PC-3 (cell line): ENCODE measurements at regions not wholly inside any gene's neighbourhood (a gene's known extent, or its start where the extent isn't known, plus 50 kb on each side); places are given as distances from the start of the nearest gene placed in this dataset.

Experiments used
- ATAC-seq: fragments of 200-7000 bp; cut with Tn5 transposase; 2 replicates; pipeline ENCODE4 v1.9.1; 2020; ENCODE audit warnings: mild to moderate bottlenecking, moderate library complexity
- BruUV-seq: library from RNA; stranded (reverse); fragments of 400-500 nt; replicated peaks from 2 replicates; lab custom pipeline; 2021; lab: Mats Ljungman, UMichigan
- CTCF ChIA-PET: fragments of 300-600 bp; sonication (Branson Sonifier 250); formaldehyde crosslinking; loops from one replicate; lab custom pipeline; 2022; ENCODE audit warnings: antibody characterized with exemption; lab: Charles Lee
- POLR2A ChIA-PET: fragments of 300-600 bp; sonication (Branson Sonifier 250); formaldehyde crosslinking; loops from one replicate; lab custom pipeline; 2022; ENCODE audit warnings: antibody characterized with exemption; ENCODE audit not compliant: unreplicated experiment; lab: Charles Lee
- DNase-seq: peaks from one replicate; pipeline ENCODE4 v3.0.0-alpha.2; 2015
- H2AFZ ChIP-seq: fragments of 300-600 bp; sonication (generic); 2 replicates; pipeline ENCODE4 v1.6.0; 2016; ENCODE audit warnings: antibody characterized with exemption, low read length
- H3F3A ChIP-seq: fragments of 300-600 bp; sonication (generic); one replicate; pipeline ENCODE4 v1.6.0; 2017; ENCODE audit warnings: antibody characterized with exemption, low read length, control low read depth, mild to moderate bottlenecking; ENCODE audit not compliant: unreplicated experiment
- H3K27ac ChIP-seq: fragments of 300-600 bp; sonication (generic); 2 replicates; pipeline ENCODE4 v1.5.1; 2016; ENCODE audit warnings: mild to moderate bottlenecking, low read length
- H3K27me3 ChIP-seq: fragments of 300-600 bp; sonication (generic); 2 replicates; pipeline ENCODE4 v1.6.1; 2016; ENCODE audit warnings: low read length, mixed read lengths
- H3K36me3 ChIP-seq: fragments of 300-600 bp; sonication (generic); 2 replicates; pipeline ENCODE4 v1.6.1; 2016; ENCODE audit warnings: low read depth, mixed run types, low read length, mixed read lengths
- H3K4me1 ChIP-seq: fragments of 300-600 bp; sonication (generic); 2 replicates; pipeline ENCODE4 v1.5.1; 2016; ENCODE audit warnings: low read length; ENCODE audit not compliant: insufficient read depth
- H3K4me2 ChIP-seq: fragments of 300-600 bp; sonication (generic); 2 replicates; pipeline ENCODE4 v1.6.0; 2016; ENCODE audit warnings: low read length
- H3K4me3 ChIP-seq: fragments of 300-600 bp; sonication (generic); 2 replicates; pipeline ENCODE4 v1.5.1; 2016; ENCODE audit warnings: mild to moderate bottlenecking, low read length, mixed read lengths
- H3K79me2 ChIP-seq: fragments of 300-600 bp; sonication (generic); 2 replicates; pipeline ENCODE4 v1.6.1; 2017; ENCODE audit warnings: low read length, mixed read lengths
- H3K9ac ChIP-seq: fragments of 300-600 bp; sonication (generic); 2 replicates; pipeline ENCODE4 v1.6.0; 2016; ENCODE audit warnings: mild to moderate bottlenecking, low read length
- H3K9me2 ChIP-seq: fragments of 300-600 bp; sonication (generic); replicated peaks from 2 replicates; pipeline ENCODE4 v1.6.1; 2016; ENCODE audit warnings: mixed run types, low read length, mixed read lengths
- H3K9me3 ChIP-seq: fragments of 300-600 bp; sonication (generic); 2 replicates; pipeline ENCODE4 v1.6.1; 2016; ENCODE audit warnings: low read length, mixed read lengths
- H4K20me1 ChIP-seq: fragments of 300-600 bp; sonication (generic); 2 replicates; pipeline ENCODE4 v1.6.1; 2016; ENCODE audit warnings: low read length, mixed read lengths
- CTCF ChIP-seq: fragments of 300-600 bp; sonication (generic); conservative IDR thresholded peaks from 2 replicates; pipeline ENCODE4 v1.5.1; 2017; ENCODE audit warnings: antibody characterized with exemption, low read depth, mild to moderate bottlenecking, low read length
- EZH2 ChIP-seq: fragments of 300-600 bp; sonication (generic); IDR thresholded peaks from one replicate; pipeline ENCODE4 v1.6.1; 2017; ENCODE audit warnings: antibody characterized with exemption, mild to moderate bottlenecking, low read length; ENCODE audit not compliant: unreplicated experiment
- EZH2phosphoT487 ChIP-seq: fragments of 300-600 bp; sonication (generic); IDR thresholded peaks from 2 replicates; pipeline ENCODE4 v1.6.1; 2018; ENCODE audit warnings: mild to moderate bottlenecking, antibody characterized with exemption, low read length, borderline replicate concordance
- intact Hi-C: fragments of 100-400 bp; cut with micrococcal nuclease; formaldehyde crosslinking; loops from 2 replicates; pipeline ENCODE4 v1.9.0; 2023

GRCh38 chr3:193914602-193915001 lies 221.3 kb upstream of the HES1 start:
- ChIA-PET CTCF (no interaction called here), POLR2A (no interaction called here)
- Histone ChIP-seq H3K36me3 (no peaks in the 10 kb centered on the region), H3K4me3 (no peak overlapping the region), H3K27ac (no peak overlapping the region), H3K79me2 (no peaks in the 10 kb centered on the region), H3K9me2 (no peaks in the 10 kb centered on the region), H3K9me3 (no peaks in the 10 kb centered on the region), H2AFZ (no peak overlapping the region), H4K20me1 (no peaks in the 10 kb centered on the region), H3K27me3 (no peaks in the 10 kb centered on the region), H3K4me2 (no peak overlapping the region), H3F3A (no peaks in the 10 kb centered on the region), H3K4me1 (no peaks in the 10 kb centered on the region), H3K9ac (no peak overlapping the region)
- DNase-seq = no peak
- intact Hi-C loops = no loop called here
- TF ChIP-seq EZH2 = no peak
- no peak for TF ChIP-seq EZH2phosphoT487
- TF ChIP-seq CTCF = no peak
- no peak for ATAC-seq
- no TSS peak for BruUV-seq

GRCh38 chr3:193915099-193915498 lies 220.8 kb upstream of the HES1 start:
- Histone ChIP-seq H2AFZ (no peak overlapping the region), H3K36me3 (no peaks in the 10 kb centered on the region), H3K4me1 (no peaks in the 10 kb centered on the region), H3K27ac (no peak overlapping the region), H3K4me3 (no peak overlapping the region), H3F3A (no peaks in the 10 kb centered on the region), H3K79me2 (no peaks in the 10 kb centered on the region), H3K4me2 (no peak overlapping the region), H3K9me2 (no peaks in the 10 kb centered on the region), H4K20me1 (no peaks in the 10 kb centered on the region), H3K27me3 (no peaks in the 10 kb centered on the region), H3K9me3 (no peaks in the 10 kb centered on the region), H3K9ac (no peak overlapping the region)
- ATAC-seq (no peak), DNase-seq (no peak)
- intact Hi-C loops = no loop called here
- ChIA-PET POLR2A (no interaction called here), CTCF (no interaction called here)
- BruUV-seq = no TSS peak
- TF ChIP-seq EZH2phosphoT487 (no peak), CTCF (no peak), EZH2 (no peak)

GRCh38 chr3:193915613-193916012 lies 220.3 kb upstream of the HES1 start:
- no peaks in the 10 kb centered on the region for H3K79me2 ChIP-seq
- no peaks in the 10 kb centered on the region for H3K4me1 ChIP-seq
- H3F3A ChIP-seq = no peaks in the 10 kb centered on the region
- H3K4me3 ChIP-seq = no peak overlapping the region
- H4K20me1 ChIP-seq = no peaks in the 10 kb centered on the region
- intact Hi-C loops = no loop called here
- H3K4me2 ChIP-seq = no peak overlapping the region
- no peaks in the 10 kb centered on the region for H3K9me3 ChIP-seq
- no peak for ATAC-seq
- DNase-seq = no peak
- no peak overlapping the region for H2AFZ ChIP-seq
- H3K9me2 ChIP-seq = no peaks in the 10 kb centered on the region
- no peak overlapping the region for H3K9ac ChIP-seq
- BruUV-seq = no TSS peak
- H3K27me3 ChIP-seq = no peaks in the 10 kb centered on the region
- TF ChIP-seq EZH2phosphoT487 (no peak), CTCF (no peak), EZH2 (no peak)
- POLR2A ChIA-PET = no interaction called here
- CTCF ChIA-PET = no interaction called here
- no peaks in the 10 kb centered on the region for H3K36me3 ChIP-seq
- no peak overlapping the region for H3K27ac ChIP-seq
